ENCODE measurements at regions not wholly inside any gene's neighbourhood (a gene's known extent, or its start where the extent isn't known, plus 50 kb on each side); places are given as distances from the start of the nearest gene placed in this dataset.

DNA sequence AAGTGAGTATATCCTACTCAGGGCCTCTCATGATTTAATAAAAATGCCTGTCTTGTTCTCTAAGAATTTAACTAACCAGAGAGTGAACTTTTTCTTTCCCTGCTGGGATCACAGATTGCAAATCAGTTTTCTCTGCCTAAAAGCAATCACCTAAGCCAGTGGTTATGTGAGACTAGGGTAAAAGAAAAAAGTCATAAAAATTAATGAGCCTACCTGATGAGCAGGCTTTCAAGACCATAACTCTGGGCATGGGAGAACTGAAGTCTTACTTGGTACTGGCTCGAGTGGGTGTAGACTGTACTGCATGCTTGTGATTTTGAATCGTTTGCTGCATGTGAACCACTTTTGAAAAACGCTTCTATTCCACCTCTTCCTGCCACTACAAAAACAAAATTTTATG lies 1677.0 kb upstream of the LRRTM1 start:
- DNase-seq (ENCODE audit: low read depth in 4 of 4, low spot score in 3 of 4), result peak; percentile 32 to 72 (median 36)

DNA sequence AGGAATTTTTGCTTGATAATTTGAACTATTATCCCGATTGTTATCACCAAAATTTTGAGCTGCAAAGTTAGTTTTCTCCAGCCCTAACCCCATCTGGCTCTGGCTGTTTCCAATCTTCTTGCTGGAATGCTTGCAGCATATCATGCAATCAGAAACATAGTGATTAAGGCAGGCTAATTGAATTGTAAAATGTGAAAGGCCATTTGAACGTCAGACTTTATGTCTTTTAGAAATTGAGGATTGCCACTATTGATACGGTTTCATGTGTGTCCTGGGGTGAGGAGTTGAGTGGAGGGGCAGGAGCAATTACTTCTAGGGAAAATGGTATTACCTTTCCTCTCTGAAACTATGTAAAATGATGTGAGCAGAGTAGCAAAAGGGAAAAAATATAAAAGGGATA lies 1674.5 kb upstream of the LRRTM1 start:
- no peak for DNase-seq (ENCODE audit: low read depth in 4 of 4, low spot score in 3 of 4)

DNA sequence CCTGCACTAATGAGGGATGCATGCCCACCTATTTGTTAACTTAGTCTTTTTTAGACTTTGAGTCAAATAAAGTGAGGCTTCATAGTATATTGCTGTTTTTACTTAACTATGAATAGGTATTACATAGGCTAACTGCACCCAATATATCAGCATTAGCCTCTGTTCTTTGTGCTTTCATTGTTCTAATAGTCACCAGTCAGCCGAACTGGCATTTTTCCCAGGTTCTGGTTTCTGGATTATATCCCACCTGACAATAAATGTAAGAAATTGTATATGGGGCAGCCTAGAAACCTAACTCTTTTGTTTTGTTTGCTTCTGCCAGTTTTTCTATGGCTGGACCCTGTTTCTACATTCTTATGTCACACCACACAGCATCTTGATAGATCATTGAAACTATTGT lies 1672.4 kb upstream of the LRRTM1 start:
- DNase-seq (ENCODE audit: low read depth in 4 of 4, low spot score in 3 of 4), result no peak

DNA sequence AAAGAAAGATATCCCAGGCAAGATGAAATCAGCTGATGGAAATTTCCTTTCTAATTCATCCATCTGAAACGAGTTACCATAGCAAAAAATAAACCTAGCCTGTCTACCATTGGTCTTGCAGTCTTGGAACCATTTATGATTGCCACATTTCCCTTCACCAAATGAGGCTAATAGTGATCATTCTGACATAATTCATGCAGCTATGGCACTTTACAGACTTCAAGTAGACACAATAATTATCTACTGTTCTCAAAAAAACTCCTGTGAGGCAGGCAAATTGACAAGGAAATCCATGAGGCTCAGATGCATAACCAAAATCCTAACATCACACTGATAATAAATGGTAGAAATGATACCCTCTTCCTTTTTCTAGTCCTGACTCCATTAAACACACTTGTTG lies 1669.7 kb upstream of the LRRTM1 start:
- no peak for DNase-seq (ENCODE audit: low read depth in 4 of 4, low spot score in 3 of 4)

DNA sequence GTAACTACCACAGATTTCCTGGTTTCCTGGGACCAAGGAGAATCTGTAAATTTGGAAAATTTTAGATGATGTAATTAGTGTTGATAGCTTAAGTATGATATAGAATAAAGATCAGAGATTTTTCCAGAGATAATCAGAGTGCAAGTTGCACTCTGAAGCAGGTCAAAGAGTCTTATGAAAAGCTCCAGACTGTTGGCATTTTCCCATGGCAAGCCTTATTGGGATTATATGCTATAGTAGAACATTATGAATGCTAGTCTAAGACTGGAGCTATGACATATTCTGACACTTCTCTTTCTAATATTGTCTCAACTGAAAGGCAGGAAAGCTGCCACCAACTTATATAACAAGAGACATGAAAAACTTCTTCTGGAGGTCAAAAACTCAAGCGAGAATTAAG lies 1638.3 kb upstream of the LRRTM1 start:
- DNase-seq (ENCODE audit: low read depth in 4 of 4, low spot score in 3 of 4), result no peak

DNA sequence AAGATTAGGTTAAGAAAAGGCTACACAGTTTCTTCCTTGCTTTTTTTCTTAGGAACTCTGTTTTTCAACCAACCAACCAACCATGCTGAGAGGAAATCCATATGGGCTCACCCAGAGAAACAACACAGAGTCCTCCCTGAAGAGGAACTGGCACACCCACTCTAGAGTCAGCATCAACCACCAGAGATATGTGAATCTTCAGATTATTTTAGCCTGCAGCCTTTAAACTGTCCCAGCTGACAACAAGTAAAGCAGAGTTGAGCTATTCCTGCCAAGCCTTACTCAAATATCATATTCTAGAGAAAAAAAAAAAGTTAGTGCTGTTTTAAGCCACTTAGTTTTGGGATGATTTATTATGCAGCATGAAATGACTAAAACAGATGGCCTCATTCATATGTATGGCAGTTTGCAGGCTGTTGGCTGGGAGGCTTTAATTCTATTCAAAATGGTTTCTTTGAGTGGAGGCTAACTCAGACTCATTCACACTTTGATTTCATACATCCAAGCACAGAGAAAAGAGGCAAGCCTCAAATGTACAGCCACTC lies 1637.7 kb upstream of the LRRTM1 start:
- DNase-seq (ENCODE audit: low read depth in 4 of 4, low spot score in 3 of 4), result no peak

DNA sequence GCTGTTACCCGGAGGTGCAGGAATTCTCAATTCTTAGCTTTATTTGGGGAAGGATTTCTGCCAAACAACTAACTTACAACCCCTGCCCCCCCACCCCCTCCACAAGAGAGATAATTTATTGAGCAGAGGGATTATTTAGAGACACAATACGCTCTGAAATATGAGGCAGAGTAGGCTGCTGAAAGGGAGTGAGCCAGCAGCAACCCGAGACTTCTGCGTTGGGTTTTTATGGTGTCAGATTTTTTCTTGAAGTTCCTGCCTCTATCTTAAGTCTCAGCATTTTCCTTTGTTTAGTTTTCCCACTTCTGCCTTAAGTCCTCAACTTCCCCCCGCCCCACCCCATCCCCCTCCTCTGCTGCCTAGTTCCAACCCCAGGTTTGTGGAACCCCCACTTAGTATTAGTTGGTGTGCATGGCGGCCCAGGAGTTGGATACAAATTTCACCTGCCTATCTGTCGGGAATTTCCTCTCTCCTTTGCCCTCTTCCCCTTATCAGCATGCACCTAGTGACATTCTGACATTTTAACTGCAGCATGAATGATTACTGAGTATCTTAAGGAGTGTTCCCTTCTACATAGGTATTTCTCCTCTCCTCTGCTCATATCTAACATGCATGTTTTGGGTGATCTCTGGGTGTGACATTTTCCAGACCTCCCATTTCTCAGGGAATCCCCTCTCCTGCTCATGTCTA lies 1635.9 kb upstream of the LRRTM1 start:
- peak in 1 of 4 donors; percentile 22 for DNase-seq (ENCODE audit: low read depth in 4 of 4, low spot score in 3 of 4)

DNA sequence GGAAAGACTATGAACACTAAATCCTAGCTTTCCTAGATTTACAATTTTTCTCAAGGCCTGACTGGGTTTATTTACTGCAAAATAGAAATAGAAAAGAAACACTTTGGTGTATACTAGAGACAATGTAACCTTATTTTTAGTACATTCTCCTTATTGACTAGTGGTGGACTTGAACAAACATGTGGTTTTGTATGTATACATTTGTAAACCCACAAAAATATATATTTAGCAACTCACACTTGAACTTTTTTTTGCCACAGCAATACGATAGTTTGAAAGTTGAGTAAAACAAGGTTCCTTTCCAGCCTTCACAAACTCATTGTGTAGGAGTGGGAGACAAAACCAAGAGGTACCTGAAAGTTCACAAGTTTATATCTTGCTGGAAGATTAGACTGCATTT lies 1633.4 kb upstream of the LRRTM1 start:
- DNase-seq (ENCODE audit: low read depth in 4 of 4, low spot score in 3 of 4), result no peak

DNA sequence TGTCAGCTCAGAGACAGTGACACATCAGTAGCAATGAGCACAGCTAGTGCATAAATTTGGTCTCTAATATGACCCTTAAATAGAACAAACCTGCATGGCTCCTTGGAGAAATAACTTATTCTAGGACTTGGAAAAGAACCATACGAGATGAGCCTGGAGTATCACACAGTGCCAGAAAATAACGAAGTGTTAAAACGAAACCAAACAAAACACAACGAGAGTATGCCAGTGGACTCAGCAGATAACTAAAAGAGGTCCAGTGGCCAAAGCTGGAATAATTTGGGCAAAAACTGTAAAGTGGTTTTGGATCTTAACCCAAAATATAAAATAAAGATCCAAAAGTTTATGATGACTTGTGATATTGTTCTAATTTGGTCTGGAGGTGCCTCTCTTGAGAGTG lies 1599.0 kb upstream of the LRRTM1 start:
- DNase-seq (ENCODE audit: low read depth in 4 of 4, low spot score in 3 of 4), result no peak

DNA sequence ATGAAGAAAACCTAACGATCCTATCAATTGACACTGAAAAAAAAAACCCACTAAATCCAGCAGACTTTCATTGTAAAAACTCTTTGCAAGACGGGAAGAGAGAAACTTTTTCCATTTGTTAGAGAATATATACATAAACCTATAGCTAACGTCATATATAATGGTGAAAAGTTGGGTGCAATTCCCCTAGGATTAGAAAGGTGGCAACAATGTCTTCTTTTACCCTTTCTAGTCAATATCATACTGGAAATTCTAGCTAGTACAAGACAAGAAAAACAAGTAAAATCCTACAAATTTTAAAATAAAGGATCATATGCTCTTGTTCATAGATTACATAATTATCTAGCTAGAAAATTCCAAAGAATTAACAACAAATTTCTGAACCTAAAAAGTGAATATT lies 1596.5 kb upstream of the LRRTM1 start:
- no peak for DNase-seq (ENCODE audit: low read depth in 4 of 4, low spot score in 3 of 4)

DNA sequence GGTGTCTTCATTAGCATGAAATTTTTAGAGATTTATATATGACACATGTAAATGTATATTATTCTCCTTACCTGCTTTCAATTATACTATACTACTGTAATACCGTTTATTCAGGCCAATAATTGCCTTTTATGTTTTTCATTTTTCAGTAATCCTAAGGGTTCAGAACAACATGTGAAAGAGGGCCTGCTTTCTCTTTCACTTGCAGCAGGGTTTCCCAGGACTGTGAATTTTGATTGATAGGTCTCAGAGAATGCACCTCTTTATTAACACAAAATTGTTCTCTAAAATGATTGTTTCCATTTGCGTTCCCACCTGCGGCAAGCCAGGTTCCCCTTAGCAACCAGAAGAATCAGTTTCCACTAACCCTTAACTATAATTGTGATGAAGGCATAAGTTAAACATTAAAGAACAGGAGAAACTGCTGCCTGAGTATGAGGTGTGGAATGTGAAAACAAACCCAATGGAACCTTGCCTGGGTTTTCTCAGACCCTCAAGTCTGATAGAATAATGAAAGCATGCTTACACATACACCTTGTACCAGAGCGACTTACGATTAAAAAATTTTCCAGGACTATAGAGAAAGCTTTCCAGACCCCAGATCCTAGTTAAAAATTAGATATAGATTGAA lies 1591.2 kb upstream of the LRRTM1 start:
- DNase-seq (ENCODE audit: low read depth in 4 of 4, low spot score in 3 of 4), result peak in 3 of 4 donors; percentile 7 to 37 (median 27)

DNA sequence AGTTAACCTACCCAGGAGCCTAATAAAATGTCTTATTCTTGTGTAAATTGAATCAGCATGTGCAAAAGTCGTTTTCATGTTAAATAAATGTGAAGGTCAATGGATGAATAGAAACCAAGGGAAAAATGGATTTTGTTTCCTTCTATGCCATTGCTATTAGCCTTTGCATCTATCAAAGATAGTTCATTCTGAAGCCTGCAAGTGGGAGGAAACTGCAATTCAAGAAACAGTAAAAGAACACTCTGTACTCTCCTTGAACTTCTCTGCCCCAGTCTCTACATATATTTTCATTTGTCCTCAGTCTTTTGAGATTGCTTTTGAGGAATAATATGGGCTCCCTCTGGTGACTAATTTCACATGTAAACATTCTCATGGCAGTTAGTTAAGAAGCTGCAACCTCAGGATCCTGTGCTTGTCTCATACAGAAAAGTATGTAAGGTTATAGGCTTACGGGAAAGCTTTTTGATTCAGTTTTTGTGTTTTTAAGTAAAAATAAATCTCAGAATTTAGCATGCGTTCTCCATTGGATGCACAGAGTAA lies 1590.0 kb upstream of the LRRTM1 start:
- DNase-seq (ENCODE audit: low read depth in 4 of 4, low spot score in 3 of 4), result peak in 3 of 4 donors; percentile 2 to 27 (median 7)

DNA sequence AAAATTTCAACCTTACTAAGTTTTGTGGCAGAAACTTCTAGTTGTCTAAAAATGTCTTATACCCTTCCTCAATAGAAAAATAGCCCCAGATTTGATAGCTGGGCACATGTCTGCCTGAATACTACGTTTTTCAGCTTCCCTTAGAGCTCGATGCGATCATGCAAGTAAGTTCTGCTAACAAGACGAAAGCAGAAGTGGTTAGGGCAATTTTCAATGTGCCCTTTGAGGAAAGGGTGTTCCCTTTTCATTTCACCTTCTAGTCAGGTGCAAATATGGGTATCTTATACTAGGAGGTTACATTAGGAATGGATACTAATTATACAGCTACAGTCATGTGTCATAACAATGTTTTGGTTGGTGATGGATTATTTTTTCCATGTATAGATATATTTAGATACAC lies 1572.1 kb upstream of the LRRTM1 start:
- no peak for DNase-seq (ENCODE audit: low read depth in 4 of 4, low spot score in 3 of 4)

DNA sequence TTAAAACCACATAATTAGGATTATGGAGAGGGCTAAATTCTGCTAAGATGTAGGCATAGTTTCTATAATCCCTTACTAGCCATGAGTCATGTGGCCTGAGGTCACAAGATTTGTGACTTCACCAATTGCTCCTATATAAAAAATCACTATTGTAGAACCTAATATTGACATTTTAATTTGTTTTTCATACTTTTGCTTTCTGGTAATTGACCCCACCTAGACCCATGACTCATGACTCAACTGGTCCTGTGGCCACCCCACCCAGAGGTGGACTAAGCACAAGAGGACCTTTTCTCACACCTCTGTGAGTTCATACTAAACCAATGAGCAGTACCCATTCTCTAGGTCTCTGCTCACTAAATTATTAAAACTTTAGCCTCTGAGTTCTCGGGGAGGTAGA lies 1567.5 kb upstream of the LRRTM1 start:
- DNase-seq (ENCODE audit: low read depth in 4 of 4, low spot score in 3 of 4), result no peak

DNA sequence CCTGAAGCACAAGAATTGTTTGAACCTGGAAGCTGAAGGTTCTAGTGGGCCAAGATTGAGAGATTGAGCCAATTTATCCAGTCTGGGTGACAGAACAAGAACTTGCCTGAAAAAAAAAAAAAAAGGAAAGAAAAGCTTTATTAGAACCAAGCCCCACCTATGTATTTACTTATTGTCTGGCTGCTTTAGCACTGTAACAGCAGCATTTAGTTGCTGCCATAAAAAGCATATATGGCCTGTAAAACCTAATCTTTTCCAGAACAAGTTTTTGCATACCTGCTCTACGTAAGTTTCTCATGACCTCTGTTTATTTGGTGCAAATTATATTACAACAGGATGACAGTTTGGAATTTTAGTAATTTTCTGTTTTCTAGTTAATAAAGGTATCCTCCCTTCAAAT lies 1565.6 kb upstream of the LRRTM1 start:
- DNase-seq (ENCODE audit: low read depth in 4 of 4, low spot score in 3 of 4), result no peak

DNA sequence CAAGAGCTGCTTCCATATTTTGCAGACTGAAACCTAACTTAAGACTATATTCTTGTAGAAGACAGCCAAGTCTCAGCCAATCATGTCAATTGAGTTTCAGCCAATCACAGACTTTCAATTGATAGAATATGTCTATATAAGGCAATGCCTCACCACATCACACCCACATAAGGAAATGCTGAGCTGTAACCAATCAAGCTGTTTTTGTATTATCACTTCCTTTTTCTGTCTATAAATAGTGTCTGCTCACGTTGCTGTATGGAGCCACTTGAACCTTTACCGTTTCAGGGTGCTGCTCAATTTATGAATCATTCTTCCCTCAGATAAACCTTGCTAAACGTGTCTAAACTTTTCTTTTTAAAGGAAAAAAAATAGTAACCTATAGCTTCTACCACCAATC lies 1554.4 kb upstream of the LRRTM1 start:
- no peak for DNase-seq (ENCODE audit: low read depth in 4 of 4, low spot score in 3 of 4)

DNA sequence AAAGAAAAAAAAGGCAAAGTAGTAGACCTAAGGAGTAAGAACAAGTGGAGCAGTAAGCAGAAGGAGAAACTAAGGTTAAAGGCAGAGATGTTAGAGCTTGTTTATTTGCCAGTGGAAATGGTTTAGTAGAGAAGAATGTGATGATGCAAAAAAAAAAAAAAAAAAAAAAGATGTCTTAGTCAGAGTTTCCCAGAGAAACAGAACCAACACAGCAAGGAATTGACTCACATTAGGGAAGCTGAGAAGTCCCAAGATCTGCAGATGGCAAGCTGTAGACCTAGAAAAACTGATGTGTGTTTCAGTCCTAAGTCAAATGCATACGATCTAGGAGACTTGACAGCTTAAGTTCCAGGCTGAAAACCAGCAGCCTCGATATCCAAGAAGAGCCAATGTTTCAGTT lies 1548.8 kb upstream of the LRRTM1 start:
- no peak for DNase-seq (ENCODE audit: low read depth in 4 of 4, low spot score in 3 of 4)

DNA sequence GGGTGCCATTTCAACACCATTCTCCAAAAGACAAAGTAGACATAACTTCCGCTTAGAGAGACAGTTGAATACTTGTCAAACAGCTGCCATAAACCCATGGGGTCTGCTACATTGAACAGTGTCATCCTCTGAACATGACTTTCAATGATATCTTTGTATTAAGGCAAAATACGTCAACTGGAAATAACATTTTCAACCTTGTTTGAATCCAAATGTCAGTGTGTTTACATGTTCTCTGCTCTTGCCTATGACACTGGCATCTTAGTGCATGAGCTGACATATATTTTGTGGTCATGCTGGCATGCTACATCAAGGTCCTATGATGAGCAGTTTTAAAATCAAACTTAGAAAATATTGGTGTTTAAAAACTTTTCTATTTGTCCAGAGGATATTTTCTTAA lies 1548.1 kb upstream of the LRRTM1 start:
- DNase-seq (ENCODE audit: low read depth in 4 of 4, low spot score in 3 of 4), result no peak

DNA sequence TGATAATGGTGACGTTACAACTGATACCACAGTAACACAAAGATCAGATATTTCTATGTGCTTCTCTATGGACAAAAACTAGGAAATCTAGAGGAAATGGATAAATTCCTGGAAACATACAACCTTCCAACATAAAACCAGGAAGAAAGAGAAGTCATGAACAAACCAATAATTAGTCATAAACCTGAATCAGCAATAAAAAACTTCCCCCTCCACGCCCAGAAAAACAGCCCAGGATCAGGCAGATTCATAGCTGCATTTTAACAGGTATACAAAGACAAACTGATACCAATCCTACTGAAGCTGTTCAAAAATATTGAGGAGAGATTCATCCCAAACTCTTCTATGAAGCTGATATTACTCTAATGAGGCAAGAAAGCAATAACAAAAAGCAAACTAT lies 1535.2 kb upstream of the LRRTM1 start:
- no peak for DNase-seq (ENCODE audit: low read depth in 4 of 4, low spot score in 3 of 4)

DNA sequence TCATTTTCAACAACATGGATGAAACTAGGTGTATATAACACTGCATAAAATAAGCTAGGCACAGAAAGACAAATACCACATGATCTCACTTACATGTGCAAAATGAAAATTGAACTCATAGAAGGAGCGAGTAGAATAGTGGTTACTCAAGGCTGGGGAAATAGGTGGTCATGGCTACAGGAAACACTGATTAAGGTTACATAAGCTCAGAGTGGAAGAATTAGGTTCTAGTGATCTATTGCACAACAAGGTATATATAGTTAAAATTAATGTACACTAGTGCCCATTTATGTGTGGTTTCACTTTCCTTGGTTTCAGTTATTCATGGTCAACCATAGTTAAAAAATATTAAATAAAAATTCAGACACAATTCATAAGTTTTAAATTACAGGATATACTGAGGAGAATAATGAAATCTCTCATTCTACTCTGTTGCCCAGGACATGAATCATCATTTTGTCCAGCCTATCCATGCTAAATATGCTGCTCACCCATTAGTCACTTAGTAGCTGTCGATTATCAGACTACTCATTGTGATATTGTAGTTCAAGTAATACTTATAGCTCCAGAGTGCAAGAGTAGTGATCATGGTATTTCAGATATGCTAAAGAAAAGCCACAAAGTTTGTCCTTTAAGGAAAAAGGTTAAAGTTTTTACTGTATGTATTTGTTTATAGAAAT lies 1530.9 kb upstream of the LRRTM1 start:
- DNase-seq (ENCODE audit: low read depth in 4 of 4, low spot score in 3 of 4), result no peak

DNA sequence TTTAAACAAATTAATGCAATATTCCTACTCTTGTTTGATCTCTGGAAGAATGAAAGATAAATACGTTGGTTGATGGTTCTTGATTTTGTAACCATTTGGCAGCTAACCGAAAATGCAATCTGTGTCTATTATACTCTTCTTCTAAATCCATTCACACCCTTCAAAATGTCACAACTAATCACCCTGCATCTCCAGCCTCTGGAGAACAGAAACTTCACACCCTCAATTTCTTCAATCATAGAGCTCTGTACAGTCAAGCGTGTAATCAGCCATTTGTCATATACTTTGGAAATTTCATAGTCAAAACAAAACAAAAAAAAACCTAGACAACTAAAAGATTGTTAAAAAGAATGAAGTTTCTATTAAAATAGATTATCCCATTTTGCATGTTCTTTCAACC lies 1482.3 kb upstream of the LRRTM1 start:
- DNase-seq (ENCODE audit: low read depth in 4 of 4, low spot score in 3 of 4), result no peak

All from left renal pelvis (tissue), 4 donors.